T-helper 9 cell (primary cell): ENCODE measurements at regions not wholly inside any gene's neighbourhood (a gene's known extent, or its start where the extent isn't known, plus 50 kb on each side); places are given as distances from the start of the nearest gene placed in this dataset.

ENCODE experiments used
- DNase-seq: peaks from one replicate; pipeline ENCODE4 v3.0.0-alpha.2; 2020

DNA sequence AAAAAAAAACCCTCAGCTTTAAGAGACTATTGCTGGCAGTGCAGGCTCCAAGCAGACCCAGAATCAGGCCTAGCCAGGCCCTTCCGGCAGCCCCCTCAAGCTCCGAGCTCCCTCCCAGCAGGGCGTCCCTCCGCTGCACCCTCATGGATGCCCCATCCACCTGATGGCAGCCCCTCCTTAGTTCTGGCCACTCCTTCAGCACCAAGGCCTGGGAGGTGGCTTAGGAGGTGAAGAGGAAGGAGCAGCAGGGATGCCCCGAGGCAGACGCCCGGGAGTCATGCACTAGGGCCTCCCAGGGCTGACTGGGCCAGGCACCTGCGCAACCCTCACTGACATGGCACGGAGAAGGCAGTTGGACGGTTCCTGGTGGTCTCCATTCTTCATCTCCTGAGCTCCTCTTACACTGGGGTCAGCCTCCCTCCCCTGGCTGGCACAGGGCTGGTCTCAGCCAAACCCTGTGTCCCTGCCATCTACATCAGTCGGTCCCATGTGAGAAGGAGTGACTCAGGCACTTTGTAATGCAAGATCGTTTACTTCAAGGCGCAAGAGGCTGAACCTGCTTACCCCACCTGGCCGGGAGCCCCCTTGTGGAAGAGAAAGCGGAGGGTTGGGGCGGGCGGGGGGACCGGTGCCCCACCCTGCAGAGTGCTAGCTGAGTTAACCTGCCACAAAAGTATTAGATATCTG lies 53.5 kb upstream of the ID2 start:
- no peak for DNase-seq

DNA sequence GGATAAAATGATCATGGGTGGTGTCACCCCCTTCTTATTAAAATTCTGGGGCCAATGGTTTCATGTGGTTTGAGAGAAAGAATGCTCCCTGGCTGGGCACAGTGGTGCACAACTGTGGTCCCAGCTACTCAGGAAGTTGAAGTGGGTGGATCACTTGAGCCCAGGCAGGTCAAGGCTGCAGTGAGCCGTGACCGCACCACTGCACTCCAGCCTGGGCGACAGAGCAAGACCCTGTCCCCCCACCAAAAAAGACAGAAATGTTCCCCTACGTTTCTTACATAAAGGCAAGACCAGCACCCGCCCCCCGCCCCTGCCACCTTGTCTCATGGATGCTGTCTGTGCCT lies 53.0 kb upstream of the ID2 start:
- no peak for DNase-seq

DNA sequence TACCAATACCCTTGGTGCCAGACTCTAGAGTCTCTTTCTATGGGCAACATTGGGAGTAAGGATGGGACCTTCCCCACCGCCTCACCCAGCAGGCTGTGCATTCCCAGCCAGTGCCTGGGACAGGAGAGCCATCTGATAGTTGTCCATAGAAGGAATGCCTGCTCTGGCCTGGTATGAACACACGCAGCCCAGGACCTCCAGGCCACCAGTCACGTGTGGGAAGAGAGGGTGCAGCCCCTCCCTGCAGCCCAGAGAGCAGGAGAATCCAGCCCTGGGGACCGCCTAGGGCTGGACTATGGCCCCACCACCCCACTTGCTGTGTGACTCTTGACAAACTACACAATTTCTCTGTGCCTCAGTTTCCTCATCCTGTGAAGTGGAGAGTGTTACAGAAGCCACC lies 52.5 kb upstream of the ID2 start:
- DNase-seq: no peak

DNA sequence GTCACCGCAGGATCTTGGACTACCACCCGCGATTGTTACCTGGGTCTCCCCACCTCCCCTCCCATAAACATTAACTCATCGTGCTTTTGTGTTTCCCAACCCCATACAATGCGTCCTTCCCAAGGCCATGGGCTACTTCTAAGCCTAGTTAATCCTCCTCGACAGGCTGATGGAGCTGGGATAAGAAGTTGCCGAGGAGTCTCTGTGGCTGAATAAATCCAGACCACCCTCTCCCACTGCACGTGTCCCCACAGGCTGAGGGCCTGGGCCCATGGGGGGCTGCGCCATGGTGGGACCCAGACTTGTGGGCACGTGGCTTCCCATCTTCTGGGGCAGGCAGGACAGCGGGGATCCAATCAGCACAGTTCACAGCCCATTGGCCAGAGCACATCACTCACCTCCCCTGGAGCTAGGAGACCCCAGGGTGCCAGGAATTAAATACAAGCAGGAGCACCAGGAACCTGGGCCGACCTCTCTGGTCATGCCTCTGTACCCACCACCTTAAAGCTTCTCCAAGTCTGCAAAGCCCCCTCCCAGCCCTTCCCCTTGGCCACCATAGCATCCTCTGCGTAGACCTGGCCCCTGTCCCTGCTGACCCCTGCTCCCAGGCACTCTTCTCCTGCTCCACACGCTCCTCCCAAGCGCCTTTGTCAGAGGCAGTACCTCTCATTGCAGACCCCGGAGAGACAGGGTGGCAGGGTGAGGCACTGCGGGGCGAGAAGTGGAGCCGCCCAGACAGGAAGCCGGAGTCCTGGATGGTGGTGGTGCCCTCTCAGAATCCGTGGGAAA lies 51.0 kb upstream of the ID2 start:
- no peak for DNase-seq

DNA sequence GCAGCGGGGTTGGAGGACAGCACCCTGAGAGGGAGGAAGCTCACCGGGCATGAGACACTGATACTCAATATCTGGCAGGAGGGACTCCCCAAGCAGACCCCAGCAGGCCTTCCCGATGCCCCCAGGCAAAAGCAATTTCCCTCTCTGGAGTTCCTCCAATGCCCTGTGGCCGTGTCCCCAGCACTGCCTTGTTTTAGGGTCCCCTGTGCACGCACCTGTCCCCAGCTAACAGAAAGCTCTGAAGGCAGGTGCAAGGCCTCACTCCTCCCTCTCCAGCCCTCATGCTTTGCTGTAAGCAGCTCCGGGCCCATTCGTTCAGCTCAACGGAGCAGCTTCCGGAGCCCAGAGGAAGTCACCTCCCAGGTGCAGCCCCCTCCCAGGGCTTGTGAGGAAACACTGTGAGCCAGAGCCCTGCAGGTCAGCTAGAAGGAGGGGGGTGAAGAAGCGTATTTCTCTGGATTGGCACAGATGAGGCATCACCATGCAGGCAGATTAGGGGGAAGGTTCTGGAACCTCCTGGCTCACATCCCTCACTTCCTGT lies 50.3 kb upstream of the ID2 start:
- no peak for DNase-seq
